GM13977 (cell line): ENCODE measurements at regions not wholly inside any gene's neighbourhood (a gene's known extent, or its start where the extent isn't known, plus 50 kb on each side); places are given as distances from the start of the nearest gene placed in this dataset.

ENCODE experiments used
- DNase-seq: peaks from one replicate; pipeline ENCODE4 v3.0.0; 2012; ENCODE audit warnings: low spot score
- CTCF ChIP-seq: IDR thresholded peaks from 2 replicates; pipeline ENCODE4 v1.5.1; 2012; ENCODE audit warnings: mild to moderate bottlenecking, control low read depth; ENCODE audit not compliant: insufficient read depth; ENCODE audit errors: extremely low read depth, missing control alignments
- in situ Hi-C: fragments of 300-500 bp; cut with MboI; formaldehyde crosslinking; loops from one replicate; pipeline ENCODE4 v1.12.0; 2022; ENCODE audit warnings: low sequenced_read_pairs, low pct_unique_long_range_greater_than_20kb, mixed read lengths, inconsistent platforms; ENCODE audit not compliant: unreplicated experiment

- no peak for TF ChIP-seq CTCF
- no peak for DNase-seq
- in situ Hi-C loops: no loop called here
Measured at GRCh38 chr14:98119739-98120138, 1152.3 kb downstream of the BCL11B start.

GRCh38 chr14:98120831-98121464 is 1151.0 kb downstream of the BCL11B start:
- TF ChIP-seq CTCF: no peak
- in situ Hi-C loops: no loop called here
- no peak for DNase-seq

GRCh38 chr14:98122527-98122926 is 1149.5 kb downstream of the BCL11B start:
- in situ Hi-C loops: no loop called here
- TF ChIP-seq CTCF: no peak

GRCh38 chr14:98130691-98131090 is 1141.3 kb downstream of the BCL11B start:
- TF ChIP-seq CTCF: no peak
- in situ Hi-C loops: no loop called here

More at GRCh38 chr14:98122527-98122926, 1149.5 kb downstream of the BCL11B start:
- no peak for DNase-seq

GRCh38 chr14:98131406-98131805 is 1140.6 kb downstream of the BCL11B start:
- no peak for TF ChIP-seq CTCF
- DNase-seq: no peak
- in situ Hi-C loops: no loop called here

More at GRCh38 chr14:98130691-98131090, 1141.3 kb downstream of the BCL11B start:
- DNase-seq: no peak

GRCh38 chr14:98133806-98134205 is 1138.2 kb downstream of the BCL11B start:
- no peak for TF ChIP-seq CTCF
- in situ Hi-C loops: no loop called here
- no peak for DNase-seq
